HG03342 (cell line): ENCODE measurements at regions not wholly inside any gene's neighbourhood (a gene's known extent, or its start where the extent isn't known, plus 50 kb on each side); places are given as distances from the start of the nearest gene placed in this dataset.
"Not testable (repeated sequence)": the region's sequence is repeated elsewhere in the genome, so short reads cannot be mapped to it uniquely, and the experiment has no call there.

Source experiments
- ATAC-seq: cut with Tn5 transposase; IDR thresholded peaks from one replicate; pipeline ENCODE4 v1.9.1; 2021; ENCODE audit warnings: mild to moderate bottlenecking, moderate library complexity; ENCODE audit not compliant: unreplicated experiment

GRCh38 chr16:86245895-86246294, 264.4 kb upstream of the FOXF1 start:
- no peak for ATAC-seq

- ATAC-seq, result no peak
Observed at GRCh38 chr16:86248310-86248905, 261.9 kb upstream of the FOXF1 start.

- no peak for ATAC-seq
Observed at GRCh38 chr16:86249631-86250030, 260.7 kb upstream of the FOXF1 start.

- no peak for ATAC-seq
Observed at GRCh38 chr16:86251682-86252081, 258.6 kb upstream of the FOXF1 start.

GRCh38 chr16:86252596-86252995, 257.7 kb upstream of the FOXF1 start:
- ATAC-seq, result no peak

- no peak for ATAC-seq
Observed at GRCh38 chr16:86255966-86256365, 254.4 kb upstream of the FOXF1 start.

GRCh38 chr16:86256995-86257394, 253.3 kb upstream of the FOXF1 start:
- ATAC-seq, result no peak

GRCh38 chr16:86257546-86257945, 252.8 kb upstream of the FOXF1 start:
- no peak for ATAC-seq

GRCh38 chr16:86258713-86259112, 251.6 kb upstream of the FOXF1 start:
- ATAC-seq, result no peak

- no peak for ATAC-seq
Observed at GRCh38 chr16:86259499-86259898, 250.8 kb upstream of the FOXF1 start.

GRCh38 chr16:86261379-86261778, 248.9 kb upstream of the FOXF1 start:
- no peak for ATAC-seq

GRCh38 chr16:86267657-86268056, 242.7 kb upstream of the FOXF1 start:
- not testable (repeated sequence) for ATAC-seq

GRCh38 chr16:86270696-86271095, 239.6 kb upstream of the FOXF1 start:
- no peak for ATAC-seq

- ATAC-seq, result no peak
Observed at GRCh38 chr16:86272744-86273143, 237.6 kb upstream of the FOXF1 start.

GRCh38 chr16:86277221-86277620, 233.1 kb upstream of the FOXF1 start:
- no peak for ATAC-seq

GRCh38 chr16:86277859-86278258, 232.5 kb upstream of the FOXF1 start:
- not testable (repeated sequence) for ATAC-seq

GRCh38 chr16:86281421-86281820, 228.9 kb upstream of the FOXF1 start:
- ATAC-seq, result no peak

GRCh38 chr16:86283944-86284343, 226.4 kb upstream of the FOXF1 start:
- ATAC-seq, result no peak

- ATAC-seq, result no peak
Observed at GRCh38 chr16:86285421-86285820, 224.9 kb upstream of the FOXF1 start.

- no peak for ATAC-seq
Observed at GRCh38 chr16:86285938-86286921, 224.1 kb upstream of the FOXF1 start.

GRCh38 chr16:86286991-86287663, 223.2 kb upstream of the FOXF1 start:
- no peak for ATAC-seq
